Suprapubic skin (tissue), 4 donors: ENCODE measurements at regions not wholly inside any gene's neighbourhood (a gene's known extent, or its start where the extent isn't known, plus 50 kb on each side); places are given as distances from the start of the nearest gene placed in this dataset.

ENCODE experiments used
- CTCF ChIP-seq, 2 donors: fragments of 200-600 bp in 1 of 2; fragments of 450-650 bp in 1 of 2; sonication (generic) in 1 of 2; IDR thresholded peaks; one replicate each; pipeline ENCODE4 v1.5.1; 2016 to 2019; ENCODE audit warnings: antibody characterized with exemption in 2 of 2, mild to moderate bottlenecking in 1 of 2, moderate library complexity in 1 of 2
- EP300 ChIP-seq: sonication (generic); formaldehyde crosslinking; IDR thresholded peaks from one replicate; pipeline ENCODE4 v1.6.1; 2017; ENCODE audit warnings: antibody characterized with exemption
- POLR2A ChIP-seq, 2 donors: fragments of 450-650 bp; IDR thresholded peaks; one replicate each; pipeline ENCODE4 v1.6.1; 2017; ENCODE audit warnings: antibody characterized with exemption in 2 of 2, mild to moderate bottlenecking in 2 of 2, moderate library complexity in 2 of 2
- POLR2AphosphoS5 ChIP-seq, 3 donors: sonication (generic); formaldehyde crosslinking; IDR thresholded peaks; one replicate each; pipeline ENCODE4 v1.6.1; 2017; ENCODE audit warnings: antibody characterized with exemption in 3 of 3

- no peak for TF ChIP-seq POLR2A (IDR thresholded peaks at IDR 0.05)
- TF ChIP-seq CTCF (IDR thresholded peaks at IDR 0.05): no peak
- no peak for TF ChIP-seq POLR2AphosphoS5 (IDR thresholded peaks at IDR 0.05)
- TF ChIP-seq EP300: no peak
Measured at GRCh38 chr7:39894904-39895303, 55.2 kb upstream of the CDK13 start.
